Right hindlimb (tissue), 1 donor: ENCODE measurements at regions not wholly inside any gene's neighbourhood (a gene's known extent, or its start where the extent isn't known, plus 50 kb on each side); places are given as distances from the start of the nearest gene placed in this dataset.
"Not testable (repeated sequence)": the region's sequence is repeated elsewhere in the genome, so short reads cannot be mapped to it uniquely, and the experiment has no call there.

ENCODE experiments used
- DNase-seq: peaks from one replicate; pipeline ENCODE4 v3.0.0-alpha.2; 2018

- no peak for DNase-seq
Measured at GRCh38 chr12:127014079-127014478, 1252.9 kb upstream of the TMEM132C start.

- no peak for DNase-seq
Measured at GRCh38 chr12:127024791-127025190, 1242.2 kb upstream of the TMEM132C start.

GRCh38 chr12:127025545-127025944, 1241.4 kb upstream of the TMEM132C start:
- no peak for DNase-seq

GRCh38 chr12:127035011-127035879, 1231.7 kb upstream of the TMEM132C start:
- DNase-seq = no peak

- DNase-seq = no peak
Measured at GRCh38 chr12:127038152-127038551, 1228.8 kb upstream of the TMEM132C start.

GRCh38 chr12:127038761-127039160, 1228.2 kb upstream of the TMEM132C start:
- DNase-seq = no peak

GRCh38 chr12:127041985-127042625, 1224.9 kb upstream of the TMEM132C start:
- no peak for DNase-seq

- DNase-seq = no peak
Measured at GRCh38 chr12:127043731-127044130, 1223.2 kb upstream of the TMEM132C start.

- DNase-seq = no peak
Measured at GRCh38 chr12:127044836-127045235, 1222.1 kb upstream of the TMEM132C start.

- no peak for DNase-seq
Measured at GRCh38 chr12:127046467-127046866, 1220.5 kb upstream of the TMEM132C start.

GRCh38 chr12:127048057-127048456, 1218.9 kb upstream of the TMEM132C start:
- no peak for DNase-seq

GRCh38 chr12:127048525-127048924, 1218.4 kb upstream of the TMEM132C start:
- DNase-seq = not testable (repeated sequence)

- DNase-seq = no peak
Measured at GRCh38 chr12:127051139-127051538, 1215.8 kb upstream of the TMEM132C start.

GRCh38 chr12:127052511-127053232, 1214.3 kb upstream of the TMEM132C start:
- no peak for DNase-seq

GRCh38 chr12:127054531-127054930, 1212.4 kb upstream of the TMEM132C start:
- no peak for DNase-seq

GRCh38 chr12:127060310-127060847, 1206.6 kb upstream of the TMEM132C start:
- DNase-seq = no peak

- no peak for DNase-seq
Measured at GRCh38 chr12:127060933-127061332, 1206.0 kb upstream of the TMEM132C start.

- no peak for DNase-seq
Measured at GRCh38 chr12:127063339-127064072, 1203.5 kb upstream of the TMEM132C start.

GRCh38 chr12:127064207-127064606, 1202.8 kb upstream of the TMEM132C start:
- DNase-seq = no peak

- no peak for DNase-seq
Measured at GRCh38 chr12:127065595-127065994, 1201.4 kb upstream of the TMEM132C start.

- DNase-seq = no peak
Measured at GRCh38 chr12:127070515-127071157, 1196.3 kb upstream of the TMEM132C start.

- no peak for DNase-seq
Measured at GRCh38 chr12:127074161-127074560, 1192.8 kb upstream of the TMEM132C start.
